ENCODE measurements at regions not wholly inside any gene's neighbourhood (a gene's known extent, or its start where the extent isn't known, plus 50 kb on each side); places are given as distances from the start of the nearest gene placed in this dataset.

GRCh38 chr17:70906808-70907207 lies 737.5 kb downstream of the KCNJ2 start:
- TF ChIP-seq CTCF (IDR thresholded peaks at IDR 0.05; ENCODE audit: poor library complexity), result no peak
- TF ChIP-seq EZH2phosphoT487 (IDR thresholded peaks at IDR 0.05; ENCODE audit: low read depth, severe bottlenecking, unreplicated experiment), result no peak
- no peak for TF ChIP-seq EZH2 (IDR thresholded peaks at IDR 0.05; ENCODE audit: borderline replicate concordance)

Data from hepatocyte (in vitro differentiated cells).